Keratinocyte (primary cell): ENCODE measurements at regions not wholly inside any gene's neighbourhood (a gene's known extent, or its start where the extent isn't known, plus 50 kb on each side); places are given as distances from the start of the nearest gene placed in this dataset.

ENCODE experiments used
- DNase-seq: peaks from one replicate; pipeline ENCODE4 v3.0.0-alpha.2; 2011; ENCODE audit warnings: low read depth, missing footprints, low spot score
- FAIRE-seq: peaks from 2 replicates; lab custom pipeline; 2011; peaks lifted over from hg19 to GRCh38; lab: Jason Lieb, UNC
- H2AFZ ChIP-seq: 2 replicates; pipeline ENCODE4 v1.6.0; 2012; ENCODE audit warnings: low read length, control low read depth, inconsistent platforms; ENCODE audit not compliant: control insufficient read depth
- H3K27ac ChIP-seq: 2 replicates; pipeline ENCODE4 v1.5.1; 2011; ENCODE audit warnings: low read length; ENCODE audit not compliant: control insufficient read depth, insufficient read depth
- H3K27me3 ChIP-seq: 3 replicates; pipeline ENCODE4 v1.6.0; 2011; ENCODE audit warnings: low read length; ENCODE audit not compliant: control insufficient read depth, insufficient read depth; ENCODE audit errors: extremely low read depth
- H3K36me3 ChIP-seq, 2 experiments: 2 replicates in 1 of 2; 3 replicates in 1 of 2; pipeline ENCODE4 v1.5.1; 2011; ENCODE audit warnings: low read length in 2 of 2, mild to moderate bottlenecking in 1 of 2; ENCODE audit not compliant: control insufficient read depth in 2 of 2, insufficient read depth in 2 of 2; ENCODE audit errors: extremely low read depth in 1 of 2
- H3K4me1 ChIP-seq: 3 replicates; pipeline ENCODE4 v1.5.1; 2011; ENCODE audit warnings: low read length; ENCODE audit not compliant: control insufficient read depth, insufficient read depth; ENCODE audit errors: extremely low read depth
- H3K4me2 ChIP-seq: 3 replicates; pipeline ENCODE4 v1.6.0; 2011; ENCODE audit warnings: low read depth, low read length; ENCODE audit not compliant: control insufficient read depth, insufficient read depth; ENCODE audit errors: extremely low read depth
- H3K4me3 ChIP-seq, 3 experiments: fragments of 200-600 bp in 1 of 3; sonication (generic) in 1 of 3; 2 replicates in 2 of 3; 3 replicates in 1 of 3; pipeline ENCODE4 v1.5.1; 2011 to 2016; ENCODE audit warnings: low read length in 3 of 3, mild to moderate bottlenecking in 3 of 3, control low read depth in 2 of 3, inconsistent platforms in 1 of 3, low read depth in 1 of 3, mixed read lengths in 1 of 3, mixed run types in 1 of 3, moderate library complexity in 1 of 3; ENCODE audit not compliant: control insufficient read depth in 2 of 3, insufficient read depth in 2 of 3; ENCODE audit errors: extremely low read depth in 1 of 3
- H3K79me2 ChIP-seq: 2 replicates; pipeline ENCODE4 v1.6.0; 2012; ENCODE audit warnings: low read length; ENCODE audit not compliant: control insufficient read depth, insufficient read depth
- H3K9ac ChIP-seq: 3 replicates; pipeline ENCODE4 v1.6.0; 2011; ENCODE audit warnings: low read length; ENCODE audit not compliant: control insufficient read depth, insufficient read depth; ENCODE audit errors: extremely low read depth
- H3K9me1 ChIP-seq: 3 replicates; pipeline ENCODE4 v1.6.0; 2011; ENCODE audit warnings: low read length; ENCODE audit not compliant: control insufficient read depth, insufficient read depth; ENCODE audit errors: extremely low read depth
- H3K9me3 ChIP-seq: 2 replicates; pipeline ENCODE4 v1.5.1; 2012; ENCODE audit warnings: low read depth, low read length; ENCODE audit not compliant: control insufficient read depth
- H4K20me1 ChIP-seq: 3 replicates; pipeline ENCODE4 v1.6.0; 2011; ENCODE audit warnings: low read length; ENCODE audit not compliant: control insufficient read depth, insufficient read depth; ENCODE audit errors: extremely low read depth
- CTCF ChIP-seq, 3 experiments: IDR thresholded peaks in 1 of 3; conservative IDR thresholded peaks in 1 of 3; optimal IDR thresholded peaks in 1 of 3; 2 replicates in 2 of 3; 3 replicates in 1 of 3; pipeline versions ENCODE3 to v1.5.1; 2011; ENCODE audit warnings: low read length in 3 of 3, mild to moderate bottlenecking in 3 of 3, moderate library complexity in 2 of 3, control low read depth in 1 of 3, inconsistent platforms in 1 of 3; ENCODE audit not compliant: insufficient read depth in 2 of 3; ENCODE audit errors: extremely low read depth in 1 of 3
- EZH2 ChIP-seq: IDR thresholded peaks from one replicate; pipeline ENCODE4 v1.6.1; 2012; ENCODE audit warnings: inconsistent platforms, mild to moderate bottlenecking, low read length, moderate library complexity
- dilution Hi-C: fragments of 300-500 bp; cut with MboI; formaldehyde crosslinking; loops from one replicate; pipeline ENCODE4 v1.7.0; 2020; ENCODE audit warnings: low sequenced_read_pairs; ENCODE audit not compliant: extremely low pct_ligation_motif_present

- FAIRE-seq: no peak
These were observed 160.1 kb upstream of the DAP start for GRCh38 chr5:10921160-10921559.

DNA sequence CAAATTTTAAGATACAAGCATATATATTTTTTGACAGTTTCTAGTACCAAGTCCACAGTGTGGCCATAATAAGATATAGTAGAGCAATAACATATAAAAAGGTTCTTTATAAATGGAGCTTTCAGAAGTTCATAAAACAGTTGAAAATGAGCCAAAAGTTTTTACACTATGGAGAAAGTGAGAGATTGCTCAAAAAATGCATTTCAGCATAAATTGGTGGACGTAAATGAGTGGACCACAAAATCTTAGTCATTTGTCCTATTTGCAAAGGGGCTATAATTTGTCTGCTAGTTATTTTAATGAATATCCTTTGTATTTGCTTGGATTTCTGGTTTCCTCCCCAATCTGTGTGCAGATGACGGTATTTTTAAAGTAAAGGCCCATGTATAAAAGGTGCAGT is 159.4 kb upstream of the DAP start:
- no peak for TF ChIP-seq EZH2
- no peak for TF ChIP-seq CTCF (optimal IDR thresholded peaks at IDR 0.05 in 1 of 3, IDR thresholded peaks at IDR 0.05 in 1 of 3, conservative IDR thresholded peaks at IDR 0.05 in 1 of 3; ENCODE audit: extremely low read depth in 1 of 3, insufficient read depth in 2 of 3, low read length in 3 of 3)
- Histone ChIP-seq H3K4me3 (no peak overlapping the region), H3K9ac (no peak overlapping the region), H3K27ac (no peak overlapping the region), H3K27me3 (no peaks in the 10 kb centered on the region), H3K36me3 (no peaks in the 10 kb centered on the region), H2AFZ (no peak overlapping the region), H3K9me1 (no peaks in the 10 kb centered on the region), H3K4me1 (no peaks in the 10 kb centered on the region), H3K4me2 (no peak overlapping the region), H4K20me1 (no peaks in the 10 kb centered on the region), H3K79me2 (no peaks in the 10 kb centered on the region), H3K9me3 (no peaks in the 10 kb centered on the region)
- FAIRE-seq: no peak
- DNase-seq: no peak
- dilution Hi-C loops: no loop called here

More at GRCh38 chr5:10921160-10921559, 160.1 kb upstream of the DAP start:
- Histone ChIP-seq H3K36me3 (no peaks in the 10 kb centered on the region), H3K4me3 (no peak overlapping the region), H3K4me2 (no peak overlapping the region), H3K27ac (no peak overlapping the region), H3K9me1 (no peaks in the 10 kb centered on the region), H3K27me3 (no peaks in the 10 kb centered on the region), H3K9ac (no peak overlapping the region), H3K4me1 (no peaks in the 10 kb centered on the region), H4K20me1 (no peaks in the 10 kb centered on the region), H3K9me3 (no peaks in the 10 kb centered on the region), H3K79me2 (no peaks in the 10 kb centered on the region), H2AFZ (no peak overlapping the region)
- dilution Hi-C loops: no loop called here
- DNase-seq: no peak
- TF ChIP-seq EZH2: no peak
- no peak for TF ChIP-seq CTCF (optimal IDR thresholded peaks at IDR 0.05 in 1 of 3, IDR thresholded peaks at IDR 0.05 in 1 of 3, conservative IDR thresholded peaks at IDR 0.05 in 1 of 3; ENCODE audit: extremely low read depth in 1 of 3, insufficient read depth in 2 of 3, low read length in 3 of 3)
